HG03108 (cell line): ENCODE measurements at regions not wholly inside any gene's neighbourhood (a gene's known extent, or its start where the extent isn't known, plus 50 kb on each side); places are given as distances from the start of the nearest gene placed in this dataset.

Experiments used
- ATAC-seq: cut with Tn5 transposase; IDR thresholded peaks from one replicate; pipeline ENCODE4 v1.9.1; 2021; ENCODE audit warnings: moderate library complexity; ENCODE audit not compliant: unreplicated experiment

GRCh38 chr3:81439108-81439507 lies 322.3 kb downstream of the GBE1 start:
- ATAC-seq: no peak

GRCh38 chr3:81437683-81438082 lies 323.8 kb downstream of the GBE1 start:
- no peak for ATAC-seq

- ATAC-seq: no peak
Measured at GRCh38 chr3:81436182-81436581, 325.3 kb downstream of the GBE1 start.

- ATAC-seq: no peak
Measured at GRCh38 chr3:81435050-81435449, 326.4 kb downstream of the GBE1 start.

- no peak for ATAC-seq
Measured at GRCh38 chr3:81434161-81434560, 327.3 kb downstream of the GBE1 start.

GRCh38 chr3:81433675-81434074 lies 327.8 kb downstream of the GBE1 start:
- ATAC-seq: no peak

GRCh38 chr3:81432456-81432855 lies 329.0 kb downstream of the GBE1 start:
- no peak for ATAC-seq

- no peak for ATAC-seq
Measured at GRCh38 chr3:81426826-81427577, 334.4 kb downstream of the GBE1 start.

- ATAC-seq: no peak
Measured at GRCh38 chr3:81425198-81425868, 336.1 kb downstream of the GBE1 start.

GRCh38 chr3:81419228-81419627 lies 342.2 kb downstream of the GBE1 start:
- no peak for ATAC-seq

- ATAC-seq: no peak
Measured at GRCh38 chr3:81416812-81417211, 344.6 kb downstream of the GBE1 start.

GRCh38 chr3:81406318-81406717 lies 355.1 kb downstream of the GBE1 start:
- no peak for ATAC-seq

- no peak for ATAC-seq
Measured at GRCh38 chr3:81395739-81396513, 365.5 kb downstream of the GBE1 start.

GRCh38 chr3:81394651-81395524 lies 366.6 kb downstream of the GBE1 start:
- no peak for ATAC-seq

GRCh38 chr3:81393251-81393650 lies 368.2 kb downstream of the GBE1 start:
- ATAC-seq: no peak

- no peak for ATAC-seq
Measured at GRCh38 chr3:81390796-81391195, 370.6 kb downstream of the GBE1 start.

GRCh38 chr3:81388191-81388590 lies 373.3 kb downstream of the GBE1 start:
- ATAC-seq: no peak

- ATAC-seq: no peak
Measured at GRCh38 chr3:81382470-81382869, 379.0 kb downstream of the GBE1 start.

GRCh38 chr3:81380234-81380633 lies 381.2 kb downstream of the GBE1 start:
- no peak for ATAC-seq

- ATAC-seq: no peak
Measured at GRCh38 chr3:81378552-81379293, 382.7 kb downstream of the GBE1 start.
